Breast epithelium (tissue), 4 donors: ENCODE measurements at regions not wholly inside any gene's neighbourhood (a gene's known extent, or its start where the extent isn't known, plus 50 kb on each side); places are given as distances from the start of the nearest gene placed in this dataset.

ENCODE experiments used
- DNase-seq, 2 donors: peaks; one replicate each; pipeline ENCODE4 v3.0.0-alpha.2; 2019; ENCODE audit warnings: low spot score in 2 of 2
- H3K27ac ChIP-seq, 2 donors: fragments of 200-600 bp; sonication (generic) in 1 of 2; one replicate each; pipeline ENCODE4 v1.5.1; 2016 to 2019; ENCODE audit warnings: mild to moderate bottlenecking in 1 of 2
- H3K27me3 ChIP-seq, 2 donors: fragments of 200-600 bp; sonication (generic) in 1 of 2; one replicate each; pipeline versions ENCODE4 v1.5.1 to v1.6.0; 2017 to 2019; ENCODE audit warnings: control low read depth in 1 of 2, mild to moderate bottlenecking in 1 of 2
- H3K36me3 ChIP-seq: fragments of 200-600 bp; one replicate; pipeline ENCODE4 v1.5.1; 2019
- H3K4me1 ChIP-seq, 2 donors: fragments of 200-600 bp; sonication (generic); one replicate each; pipeline ENCODE4 v1.5.1; 2016 to 2019; ENCODE audit warnings: control low read depth in 1 of 2
- H3K4me3 ChIP-seq, 3 donors: fragments of 200-600 bp; sonication (generic); 1 replicate in 2 of 3; 2 replicates in 1 of 3; pipeline ENCODE4 v1.5.1; 2016 to 2019; ENCODE audit warnings: mild to moderate bottlenecking in 3 of 3, moderate library complexity in 2 of 3
- H3K9me3 ChIP-seq, 2 donors: fragments of 200-600 bp; sonication (generic) in 1 of 2; one replicate each; pipeline ENCODE4 v1.5.1; 2016 to 2019; ENCODE audit warnings: control low read depth in 1 of 2
- POLR2A ChIP-seq: fragments of 450-650 bp; IDR thresholded peaks from one replicate; pipeline ENCODE4 v1.6.1; 2016; ENCODE audit warnings: antibody characterized with exemption, mild to moderate bottlenecking, moderate library complexity
- POLR2AphosphoS5 ChIP-seq, 3 donors: sonication (generic); formaldehyde crosslinking; IDR thresholded peaks; one replicate each; pipeline ENCODE4 v1.6.1; 2017; ENCODE audit warnings: antibody characterized with exemption in 3 of 3
- intact Hi-C: fragments of 100-400 bp; cut with DNase I; formaldehyde crosslinking; loops from one replicate; pipeline ENCODE4 v1.15.1; 2023; ENCODE audit warnings: low total_unique reads
- TF ChIP-seq, protein P1 (sequence below), 3 donors: fragments of 450-650 bp; IDR thresholded peaks; one replicate each; pipeline ENCODE4 v1.5.1; 2016 to 2017; ENCODE audit warnings: antibody characterized with exemption in 3 of 3, mild to moderate bottlenecking in 3 of 3, moderate library complexity in 3 of 3

DNA sequence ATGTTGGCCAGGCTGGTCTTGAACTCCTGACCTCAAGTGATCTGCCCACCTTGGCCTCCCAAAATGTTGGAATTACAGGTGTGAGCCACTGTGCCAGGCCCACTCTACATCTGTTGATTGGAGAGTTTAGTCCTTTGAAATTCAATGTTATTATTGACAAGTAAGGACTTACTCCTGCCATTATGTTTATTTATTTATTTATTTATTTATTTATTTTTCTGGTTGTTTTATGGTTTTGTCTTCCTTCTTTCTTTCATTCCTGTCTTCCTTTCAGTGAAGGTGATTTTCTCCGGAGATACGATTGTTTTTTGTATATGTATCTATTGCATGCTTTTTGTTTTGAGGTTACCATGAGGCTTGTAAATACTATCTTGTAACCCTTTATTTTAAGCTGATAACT lies 602.6 kb downstream of the EPM2A start:
- TF ChIP-seq POLR2A = no peak
- TF ChIP-seq, protein P1, sequence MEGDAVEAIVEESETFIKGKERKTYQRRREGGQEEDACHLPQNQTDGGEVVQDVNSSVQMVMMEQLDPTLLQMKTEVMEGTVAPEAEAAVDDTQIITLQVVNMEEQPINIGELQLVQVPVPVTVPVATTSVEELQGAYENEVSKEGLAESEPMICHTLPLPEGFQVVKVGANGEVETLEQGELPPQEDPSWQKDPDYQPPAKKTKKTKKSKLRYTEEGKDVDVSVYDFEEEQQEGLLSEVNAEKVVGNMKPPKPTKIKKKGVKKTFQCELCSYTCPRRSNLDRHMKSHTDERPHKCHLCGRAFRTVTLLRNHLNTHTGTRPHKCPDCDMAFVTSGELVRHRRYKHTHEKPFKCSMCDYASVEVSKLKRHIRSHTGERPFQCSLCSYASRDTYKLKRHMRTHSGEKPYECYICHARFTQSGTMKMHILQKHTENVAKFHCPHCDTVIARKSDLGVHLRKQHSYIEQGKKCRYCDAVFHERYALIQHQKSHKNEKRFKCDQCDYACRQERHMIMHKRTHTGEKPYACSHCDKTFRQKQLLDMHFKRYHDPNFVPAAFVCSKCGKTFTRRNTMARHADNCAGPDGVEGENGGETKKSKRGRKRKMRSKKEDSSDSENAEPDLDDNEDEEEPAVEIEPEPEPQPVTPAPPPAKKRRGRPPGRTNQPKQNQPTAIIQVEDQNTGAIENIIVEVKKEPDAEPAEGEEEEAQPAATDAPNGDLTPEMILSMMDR (IDR thresholded peaks at IDR 0.05) = no peak
- no peak for TF ChIP-seq POLR2AphosphoS5 (IDR thresholded peaks at IDR 0.05)
- H3K4me1 ChIP-seq = no peaks in the 10 kb centered on the region
- H3K27me3 ChIP-seq = no peaks in the 10 kb centered on the region
- peaks cover 0 to 3% of the 10 kb centered on the region in 2 donors for H3K9me3 ChIP-seq
- H3K36me3 ChIP-seq = no peaks in the 10 kb centered on the region
- H3K27ac ChIP-seq = no peak overlapping the region
- intact Hi-C loops = no loop called here
- H3K4me3 ChIP-seq = no peak overlapping the region
- no peak for DNase-seq

DNA sequence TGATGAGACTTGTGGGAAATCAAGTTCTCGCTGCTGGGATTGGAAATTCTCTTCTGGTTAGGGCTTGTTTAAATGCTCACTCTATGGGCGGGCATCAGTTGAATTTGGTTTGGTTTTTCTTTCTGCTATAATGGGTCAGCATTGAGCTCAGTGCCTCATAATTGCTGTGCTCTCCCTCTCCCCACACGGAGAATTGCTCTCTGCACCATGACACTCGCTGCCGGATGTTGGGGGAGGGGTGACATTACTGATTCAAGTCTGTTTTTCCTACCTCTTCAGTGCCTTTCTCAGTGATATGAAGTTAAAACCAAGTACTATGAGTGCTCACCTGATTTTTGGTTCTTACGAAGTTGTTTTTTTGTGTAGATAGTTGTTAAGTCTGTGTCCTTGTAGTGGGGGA lies 599.6 kb downstream of the EPM2A start:
- Histone ChIP-seq H3K4me1 (no peaks in the 10 kb centered on the region), H3K4me3 (no peak overlapping the region), H3K9me3 (no peaks in the 10 kb centered on the region), H3K27ac (no peak overlapping the region), H3K27me3 (no peaks in the 10 kb centered on the region), H3K36me3 (no peaks in the 10 kb centered on the region)
- DNase-seq = no peak
- intact Hi-C loops = no loop called here
- TF ChIP-seq, protein P1 (IDR thresholded peaks at IDR 0.05) = no peak
- no peak for TF ChIP-seq POLR2AphosphoS5 (IDR thresholded peaks at IDR 0.05)
- no peak for TF ChIP-seq POLR2A

DNA sequence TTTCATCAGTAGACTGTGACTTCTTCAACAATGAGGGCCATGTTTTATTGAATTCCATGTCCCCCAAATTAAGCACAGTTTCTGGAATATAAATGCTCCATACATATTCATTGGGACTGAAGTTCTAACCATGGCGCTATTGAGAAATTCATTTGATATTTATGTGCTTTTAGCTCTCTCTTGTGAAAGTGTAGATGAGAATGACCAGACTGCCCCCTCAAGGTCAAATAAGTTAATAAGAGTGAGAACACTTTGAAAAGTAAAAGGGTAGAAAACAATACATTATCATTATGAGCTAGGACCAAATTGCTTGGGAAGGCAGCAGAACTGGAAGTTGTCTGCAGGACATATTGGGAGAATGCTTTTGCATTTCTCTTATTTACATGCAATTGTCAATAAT lies 597.9 kb downstream of the EPM2A start:
- Histone ChIP-seq H3K27ac (no peak overlapping the region), H3K27me3 (no peaks in the 10 kb centered on the region), H3K36me3 (no peaks in the 10 kb centered on the region), H3K4me3 (no peak overlapping the region), H3K9me3 (no peaks in the 10 kb centered on the region), H3K4me1 (no peaks in the 10 kb centered on the region)
- no peak for TF ChIP-seq POLR2A
- TF ChIP-seq, protein P1 (IDR thresholded peaks at IDR 0.05) = no peak
- TF ChIP-seq POLR2AphosphoS5 (IDR thresholded peaks at IDR 0.05) = no peak
- intact Hi-C loops = no loop called here
- no peak for DNase-seq

DNA sequence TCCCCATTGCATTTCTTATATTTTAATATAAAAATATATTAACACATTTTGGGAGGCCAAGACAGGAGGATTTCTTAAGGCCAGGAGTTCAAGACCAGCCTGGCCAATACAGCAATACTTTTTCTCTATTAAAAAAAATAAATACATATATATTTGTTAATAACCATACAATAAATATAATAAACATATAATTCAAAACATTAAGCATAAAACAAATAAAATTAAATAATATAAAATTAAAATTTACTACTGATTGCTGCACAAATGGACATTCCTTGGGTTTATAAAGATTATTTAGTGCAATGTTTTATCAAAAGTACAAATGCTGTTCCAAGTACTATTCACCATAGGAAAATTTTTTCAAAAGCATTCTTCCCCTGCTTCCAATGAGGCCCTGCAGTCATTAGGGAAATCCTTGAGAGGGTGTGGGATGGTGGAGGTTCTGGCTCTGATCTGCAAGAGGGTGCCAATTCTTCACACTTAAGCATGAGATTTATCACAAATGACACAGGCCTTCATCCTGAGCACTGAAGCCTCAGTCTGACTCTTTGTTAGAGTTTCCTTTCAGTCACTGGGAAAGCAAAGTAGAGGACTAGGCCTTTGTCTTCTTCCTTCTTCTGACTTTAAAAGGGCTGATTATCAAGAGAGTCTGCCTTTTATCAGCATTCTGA lies 596.7 kb downstream of the EPM2A start:
- TF ChIP-seq, protein P1 (IDR thresholded peaks at IDR 0.05) = no peak
- TF ChIP-seq POLR2A (no peak), POLR2AphosphoS5 (IDR thresholded peaks at IDR 0.05) (no peak)
- no peak for DNase-seq
- no peak overlapping the region for H3K27ac ChIP-seq
- intact Hi-C loops = no loop called here
- no peaks in the 10 kb centered on the region for H3K9me3 ChIP-seq
- H3K4me1 ChIP-seq = no peaks in the 10 kb centered on the region
- no peak overlapping the region for H3K4me3 ChIP-seq
- H3K27me3 ChIP-seq = no peaks in the 10 kb centered on the region
- H3K36me3 ChIP-seq = no peaks in the 10 kb centered on the region

DNA sequence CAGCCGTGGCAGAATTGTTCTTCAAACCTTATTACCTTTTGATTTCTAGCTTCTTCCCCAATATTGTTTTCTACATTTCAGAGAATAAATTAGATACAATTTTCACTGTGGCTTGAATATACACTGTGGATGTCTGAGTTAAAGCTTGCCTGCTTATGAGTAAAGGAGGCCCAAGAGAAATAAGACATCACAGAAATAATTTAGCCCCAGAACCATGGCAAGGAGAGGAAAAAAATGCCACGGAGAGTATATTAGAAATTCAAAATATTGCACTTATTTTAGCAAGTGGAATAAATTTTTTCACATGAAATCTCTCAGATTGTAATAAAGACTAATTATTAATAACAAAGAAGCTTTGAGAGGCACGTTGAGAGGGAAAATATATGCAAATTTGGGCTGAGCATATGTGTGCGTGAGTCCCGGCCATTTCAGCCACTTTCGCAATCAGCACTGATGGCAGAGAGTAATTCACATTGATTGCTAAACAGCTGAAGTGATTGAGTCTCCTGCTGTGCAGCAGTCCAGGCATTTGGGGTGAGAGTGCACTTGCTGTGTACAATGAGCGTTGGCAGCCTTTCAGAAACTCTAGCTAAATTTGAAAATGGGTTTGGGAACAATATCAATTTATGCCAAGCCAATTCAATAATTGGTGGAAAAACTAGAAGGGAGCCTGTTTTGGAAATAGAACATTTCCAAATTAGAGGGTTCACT lies 596.0 kb downstream of the EPM2A start:
- Histone ChIP-seq H3K27me3 (no peaks in the 10 kb centered on the region), H3K9me3 (no peaks in the 10 kb centered on the region), H3K36me3 (no peaks in the 10 kb centered on the region), H3K4me1 (no peaks in the 10 kb centered on the region), H3K27ac (no peak overlapping the region), H3K4me3 (no peak overlapping the region)
- TF ChIP-seq POLR2AphosphoS5 (IDR thresholded peaks at IDR 0.05) = no peak
- TF ChIP-seq, protein P1 (IDR thresholded peaks at IDR 0.05) = no peak
- no peak for TF ChIP-seq POLR2A
- intact Hi-C loops = no loop called here
- no peak for DNase-seq
